Activated CD4-positive, alpha-beta memory T cell treated with anti-CD3 and anti-CD28 coated beads, Interleukin-2, amount 10 ng/mL, durations not matched to agents 7 days and 5 days (primary cell): ENCODE measurements at regions not wholly inside any gene's neighbourhood (a gene's known extent, or its start where the extent isn't known, plus 50 kb on each side); places are given as distances from the start of the nearest gene placed in this dataset.

Experiments
- CTCF ChIA-PET: fragments of 350-600 bp; sonication (Branson Sonifier 250); formaldehyde crosslinking; loops from one replicate; lab custom pipeline; 2021; ENCODE audit warnings: antibody characterized with exemption, inconsistent platforms; lab: Charles Lee
- POLR2A ChIA-PET: fragments of 350-600 bp; sonication (Branson Sonifier 250); formaldehyde crosslinking; loops from one replicate; lab custom pipeline; 2021; ENCODE audit warnings: antibody characterized with exemption; lab: Charles Lee
- DNase-seq: peaks from one replicate; pipeline ENCODE4 v3.0.0-alpha.2; 2020
- H3K27ac Mint-ChIP-seq: one replicate; pipeline ENCODE4 v1.8.0; 2021; ENCODE audit warnings: mild to moderate bottlenecking, mixed read lengths
- H3K27me3 Mint-ChIP-seq: one replicate; pipeline ENCODE4 v1.8.0; 2021; ENCODE audit warnings: mixed read lengths
- H3K36me3 Mint-ChIP-seq: one replicate; pipeline ENCODE4 v1.8.0; 2021; ENCODE audit warnings: low read depth, mixed read lengths
- H3K4me1 Mint-ChIP-seq: one replicate; pipeline ENCODE4 v1.8.0; 2021; ENCODE audit warnings: mixed read lengths
- H3K4me3 Mint-ChIP-seq: one replicate; pipeline ENCODE4 v1.8.0; 2021; ENCODE audit warnings: mild to moderate bottlenecking, mixed read lengths
- H3K9me3 Mint-ChIP-seq: one replicate; pipeline ENCODE4 v1.8.0; 2021; ENCODE audit warnings: mixed read lengths

DNA sequence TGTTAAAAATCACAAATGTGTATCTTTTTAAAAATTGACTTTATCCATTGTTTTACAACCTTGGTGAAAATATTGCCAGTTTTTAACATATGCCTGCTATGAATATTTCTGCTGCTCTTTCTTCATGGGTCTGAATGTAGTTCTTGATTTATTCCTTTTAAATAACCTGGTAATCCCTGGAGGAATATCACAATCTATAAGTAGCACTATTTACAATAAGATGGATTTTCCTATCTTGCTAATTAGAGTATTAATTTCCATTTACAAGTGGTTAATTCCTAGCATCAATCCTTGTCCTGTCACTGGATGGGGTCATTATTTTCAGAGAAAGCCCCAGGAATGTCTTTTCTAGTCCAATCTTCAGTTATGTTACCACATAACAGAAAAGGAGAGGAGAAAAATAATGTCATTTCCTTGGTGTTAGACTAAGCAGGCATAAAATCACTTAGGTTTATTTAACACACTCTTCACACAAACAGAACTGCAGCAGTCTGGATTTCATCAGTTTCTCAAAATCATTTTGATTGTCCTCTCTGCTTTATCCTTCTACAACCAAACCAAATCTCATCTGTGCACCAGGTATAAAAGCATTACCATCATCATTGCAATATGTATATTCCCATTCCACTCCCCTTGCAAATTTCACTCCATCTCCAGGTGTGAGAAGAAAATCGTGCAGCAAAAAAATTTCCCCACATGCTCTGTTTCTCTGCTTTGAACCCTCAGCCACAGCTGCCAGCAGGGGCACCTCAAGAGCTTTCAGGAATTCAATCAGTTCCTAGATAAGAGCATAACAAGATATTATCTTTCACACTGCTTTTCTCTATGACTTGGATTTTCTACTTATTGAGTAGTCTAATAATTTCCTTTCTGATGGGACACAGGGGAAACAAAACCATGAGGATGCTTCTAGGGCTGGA lies 204.1 kb downstream of the SEC61B start:
- Mint-ChIP-seq H3K36me3 (no peaks in the 10 kb centered on the region), H3K4me1 (peaks cover 3% of the 10 kb centered on the region), H3K4me3 (no peak overlapping the region), H3K9me3 (peaks cover 2% of the 10 kb centered on the region), H3K27me3 (peaks cover 20% of the 10 kb centered on the region), H3K27ac (no peak overlapping the region)
- ChIA-PET CTCF (no interaction called here), POLR2A (no interaction called here)
- no peak for DNase-seq

DNA sequence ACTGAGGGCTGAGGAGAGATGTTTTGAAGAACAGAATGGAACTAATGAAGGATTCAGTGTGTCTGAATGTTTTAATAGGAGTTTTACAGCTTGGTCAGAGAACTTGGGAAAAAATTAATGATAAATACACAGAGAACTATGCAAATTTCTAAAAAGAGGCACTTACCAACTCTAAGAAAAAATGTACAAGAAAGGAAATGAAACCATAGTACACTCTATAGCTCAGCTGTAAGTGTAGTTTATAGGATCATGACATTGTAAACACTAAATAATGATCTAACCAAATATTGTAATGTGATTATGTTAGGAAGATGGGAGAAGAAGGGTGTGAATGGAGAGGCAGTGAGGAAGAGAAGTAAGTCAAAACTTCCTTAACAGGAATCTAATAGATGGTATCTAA lies 205.2 kb downstream of the SEC61B start:
- no peak for DNase-seq
- peaks cover 20% of the 10 kb centered on the region for H3K27me3 Mint-ChIP-seq
- no peak overlapping the region for H3K4me3 Mint-ChIP-seq
- CTCF ChIA-PET, result no interaction called here
- H3K9me3 Mint-ChIP-seq, result peaks cover 2% of the 10 kb centered on the region
- peaks cover 3% of the 10 kb centered on the region for H3K4me1 Mint-ChIP-seq
- H3K36me3 Mint-ChIP-seq, result no peaks in the 10 kb centered on the region
- POLR2A ChIA-PET, result no interaction called here
- H3K27ac Mint-ChIP-seq, result no peak overlapping the region

DNA sequence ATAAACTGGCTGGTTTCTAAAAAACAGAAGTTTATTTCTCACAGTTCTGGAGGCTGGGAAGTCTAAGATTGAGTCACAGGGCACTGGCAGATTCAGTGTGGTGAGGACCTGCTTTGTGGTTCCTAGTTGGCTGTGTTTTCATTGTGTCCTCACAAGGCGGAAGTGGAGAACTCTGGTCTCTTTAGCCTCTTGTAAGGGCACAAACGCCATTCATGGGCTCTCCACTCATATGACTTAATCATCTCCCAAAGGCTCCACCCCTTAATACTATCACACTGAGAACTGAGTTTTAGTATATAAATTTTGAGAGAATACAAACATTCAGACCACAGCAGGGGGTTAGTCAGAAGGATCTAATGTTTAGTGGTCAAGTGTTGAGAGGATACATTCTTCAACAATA lies 208.2 kb downstream of the SEC61B start:
- POLR2A ChIA-PET, result no interaction called here
- H3K4me1 Mint-ChIP-seq, result peaks cover 20% of the 10 kb centered on the region
- no peaks in the 10 kb centered on the region for H3K36me3 Mint-ChIP-seq
- H3K27ac Mint-ChIP-seq, result no peak overlapping the region
- CTCF ChIA-PET, result no interaction called here
- DNase-seq, result no peak
- no peak overlapping the region for H3K4me3 Mint-ChIP-seq
- peaks cover 2% of the 10 kb centered on the region for H3K9me3 Mint-ChIP-seq
- H3K27me3 Mint-ChIP-seq, result peaks cover 15% of the 10 kb centered on the region

DNA sequence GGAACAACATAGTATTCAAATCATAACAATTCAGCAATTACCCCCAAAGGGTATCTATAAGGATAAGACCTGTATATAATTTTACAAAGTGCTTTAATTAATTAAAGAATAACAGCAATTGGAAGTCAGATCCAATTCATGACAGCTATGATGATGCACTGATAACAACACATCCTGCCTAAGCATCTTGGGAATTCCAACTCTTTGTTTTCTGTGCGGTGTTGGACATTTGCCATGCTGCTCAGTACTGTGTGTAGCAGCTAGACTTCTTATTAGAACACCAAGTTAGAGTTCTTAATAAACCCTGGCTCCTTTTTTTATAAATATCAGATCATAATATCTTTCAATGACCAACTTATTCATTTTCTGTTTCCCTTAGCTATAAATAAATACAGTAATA lies 209.0 kb downstream of the SEC61B start:
- no peak for DNase-seq
- Mint-ChIP-seq H3K4me1 (peaks cover 20% of the 10 kb centered on the region), H3K27ac (no peak overlapping the region), H3K9me3 (peaks cover 2% of the 10 kb centered on the region), H3K36me3 (no peaks in the 10 kb centered on the region), H3K4me3 (no peak overlapping the region), H3K27me3 (peaks cover 14% of the 10 kb centered on the region)
- POLR2A ChIA-PET, result no interaction called here
- CTCF ChIA-PET, result no interaction called here

DNA sequence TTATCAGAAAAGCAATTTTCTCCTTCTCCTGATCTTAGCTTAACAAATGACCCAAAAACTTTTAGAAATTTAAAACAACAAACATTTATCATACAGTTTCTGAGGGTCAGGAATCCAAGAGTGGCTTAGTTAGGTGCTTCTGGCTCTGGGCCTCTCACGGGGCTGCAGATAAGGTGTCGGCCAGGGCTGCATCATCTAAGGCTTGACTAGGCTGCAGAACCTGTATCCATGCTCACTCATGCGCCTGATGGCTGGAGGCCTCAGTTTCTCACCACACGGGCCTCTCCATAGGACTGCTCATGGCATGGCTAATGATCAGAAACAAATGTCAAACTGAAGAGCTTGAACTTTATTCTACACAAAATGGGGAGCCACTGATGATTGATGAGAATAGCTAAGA lies 210.0 kb downstream of the SEC61B start:
- H3K4me1 Mint-ChIP-seq, result peaks cover 20% of the 10 kb centered on the region
- H3K4me3 Mint-ChIP-seq, result no peak overlapping the region
- peaks cover 2% of the 10 kb centered on the region for H3K9me3 Mint-ChIP-seq
- no peaks in the 10 kb centered on the region for H3K36me3 Mint-ChIP-seq
- DNase-seq, result no peak
- ChIA-PET POLR2A (no interaction called here), CTCF (no interaction called here)
- peaks cover 6% of the 10 kb centered on the region for H3K27me3 Mint-ChIP-seq
- H3K27ac Mint-ChIP-seq, result no peak overlapping the region

DNA sequence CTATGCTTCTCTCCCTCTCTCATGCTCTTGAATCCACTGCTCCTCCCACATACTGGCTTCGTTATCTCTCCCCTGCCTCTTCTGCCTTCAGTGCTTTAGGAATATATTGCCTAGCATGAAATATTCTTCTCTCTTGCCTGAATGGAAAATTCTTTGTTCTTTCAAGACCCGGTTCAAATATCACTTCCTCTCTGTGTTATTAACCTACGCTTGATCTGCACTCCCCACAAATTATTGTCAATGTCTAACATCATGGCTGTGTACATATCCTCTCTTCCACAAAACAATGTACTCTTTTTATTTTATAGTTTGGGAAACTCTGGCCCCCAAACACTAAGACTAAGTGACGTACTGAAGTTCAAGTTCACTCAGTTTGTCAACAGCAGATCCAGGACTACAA lies 211.0 kb downstream of the SEC61B start:
- Mint-ChIP-seq H3K4me1 (peaks cover 20% of the 10 kb centered on the region), H3K27me3 (peaks cover 2% of the 10 kb centered on the region), H3K9me3 (peaks cover 2% of the 10 kb centered on the region), H3K36me3 (no peaks in the 10 kb centered on the region), H3K4me3 (no peak overlapping the region), H3K27ac (peak overlapping the region; percentile 68)
- ChIA-PET POLR2A (interaction anchor here (1.7 kb wide), 1 partner anchor 211 kb away, joined by 5 read pairs; the partner anchor contains the start of genes ALG2 and SEC61B), CTCF (no interaction called here)
- DNase-seq, result no peak

DNA sequence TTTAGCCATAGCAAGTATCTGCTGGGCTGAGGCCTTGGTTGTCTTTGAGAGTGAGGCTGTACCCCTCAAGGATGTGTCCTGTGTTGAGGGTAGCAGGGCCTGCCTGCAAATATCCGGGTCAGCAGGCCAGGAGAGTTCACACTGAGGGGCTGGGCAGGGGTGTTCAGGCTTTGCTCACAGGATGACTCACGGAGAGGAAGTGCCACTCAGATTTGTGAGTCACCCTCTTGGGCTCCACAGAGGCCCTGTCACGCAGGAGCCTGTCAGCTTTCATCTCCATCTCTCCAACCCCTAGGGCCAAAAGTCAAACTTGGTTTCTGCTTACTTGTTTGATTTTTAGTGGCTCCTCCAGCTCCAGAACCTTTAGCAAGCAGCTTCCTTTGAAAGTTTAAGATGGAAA lies 211.5 kb downstream of the SEC61B start:
- Mint-ChIP-seq H3K9me3 (peaks cover under 1% of the 10 kb centered on the region), H3K36me3 (no peaks in the 10 kb centered on the region), H3K4me3 (no peak overlapping the region), H3K27ac (peak overlapping the region; percentile 68), H3K27me3 (peaks cover 2% of the 10 kb centered on the region), H3K4me1 (peaks cover 20% of the 10 kb centered on the region)
- DNase-seq, result peak; percentile 78
- POLR2A ChIA-PET, result interaction anchor here (1.7 kb wide), 1 partner anchor 211 kb away, joined by 5 read pairs; the partner anchor contains the start of genes ALG2 and SEC61B
- CTCF ChIA-PET, result no interaction called here

DNA sequence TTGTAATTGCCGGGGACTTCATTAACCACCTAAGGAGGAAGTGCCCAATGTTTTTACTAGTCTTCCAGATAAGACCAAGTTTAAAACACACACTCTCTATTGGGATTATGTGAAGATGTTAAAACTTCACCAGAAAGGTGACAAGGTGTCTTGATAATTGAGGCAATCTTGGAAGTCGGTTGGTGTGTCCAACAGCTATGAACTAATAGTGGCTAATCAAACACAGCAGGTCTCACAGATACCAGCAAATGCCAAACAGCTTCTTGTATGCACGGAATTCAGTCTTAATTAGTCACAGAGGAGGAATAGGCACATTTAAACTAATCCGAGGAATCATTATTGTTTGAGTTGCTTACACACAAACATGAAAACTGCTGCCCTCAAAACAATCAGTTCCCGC lies 214.5 kb downstream of the SEC61B start:
- H3K9me3 Mint-ChIP-seq, result no peaks in the 10 kb centered on the region
- peaks cover 2% of the 10 kb centered on the region for H3K27me3 Mint-ChIP-seq
- POLR2A ChIA-PET, result no interaction called here
- H3K36me3 Mint-ChIP-seq, result no peaks in the 10 kb centered on the region
- no peak for DNase-seq
- CTCF ChIA-PET, result interaction anchor here (0.6 kb wide), 1 partner anchor 949 kb away, joined by 3 read pairs; no protein-coding TSS in a partner anchor
- H3K4me3 Mint-ChIP-seq, result no peak overlapping the region
- H3K4me1 Mint-ChIP-seq, result peaks cover 18% of the 10 kb centered on the region
- no peak overlapping the region for H3K27ac Mint-ChIP-seq

DNA sequence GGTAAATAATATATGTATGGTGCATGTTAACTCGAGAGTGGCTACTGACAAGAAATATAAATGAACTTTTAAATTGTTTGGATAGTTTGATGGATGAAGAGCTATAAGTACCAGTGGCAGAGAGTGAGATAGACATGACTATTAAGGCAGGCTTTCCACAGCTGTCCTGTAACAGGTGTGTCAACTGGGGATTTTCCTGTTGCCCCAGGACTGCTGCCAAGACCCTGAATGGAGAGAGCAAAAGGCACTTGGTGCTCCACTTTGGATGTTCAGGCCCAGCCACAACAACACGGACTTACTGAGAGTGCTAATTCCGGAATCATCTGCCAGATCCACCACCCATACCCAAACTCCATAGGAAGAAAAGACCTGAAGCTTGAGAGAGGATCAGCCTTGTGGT lies 215.1 kb downstream of the SEC61B start:
- Mint-ChIP-seq H3K36me3 (no peaks in the 10 kb centered on the region), H3K4me1 (peaks cover 18% of the 10 kb centered on the region), H3K4me3 (no peak overlapping the region), H3K27ac (no peak overlapping the region), H3K27me3 (peaks cover 3% of the 10 kb centered on the region), H3K9me3 (no peaks in the 10 kb centered on the region)
- CTCF ChIA-PET, result no interaction called here
- POLR2A ChIA-PET, result no interaction called here
- no peak for DNase-seq

DNA sequence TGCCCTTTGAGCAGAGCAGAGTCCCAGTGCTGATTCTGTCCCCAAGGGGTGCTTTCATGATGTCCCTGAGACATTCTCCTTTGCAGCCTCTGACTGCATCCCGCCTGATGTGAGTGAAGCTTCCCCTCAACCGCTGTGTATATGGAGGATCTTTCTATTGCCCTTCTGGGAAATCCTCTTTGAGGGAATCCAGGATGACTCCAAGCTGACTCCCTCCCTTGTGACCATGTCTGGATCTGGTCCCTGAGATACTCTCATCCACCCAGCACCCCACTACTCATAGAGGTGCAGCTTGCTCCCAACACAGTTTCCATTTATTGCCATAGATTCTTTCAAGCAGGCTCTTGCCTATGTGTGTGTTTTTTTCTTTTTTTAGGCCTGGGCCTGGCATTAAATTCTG lies 216.5 kb downstream of the SEC61B start:
- H3K4me3 Mint-ChIP-seq, result no peak overlapping the region
- H3K9me3 Mint-ChIP-seq, result no peaks in the 10 kb centered on the region
- DNase-seq, result no peak
- H3K4me1 Mint-ChIP-seq, result peaks cover 10% of the 10 kb centered on the region
- no peak overlapping the region for H3K27ac Mint-ChIP-seq
- H3K27me3 Mint-ChIP-seq, result peaks cover 11% of the 10 kb centered on the region
- H3K36me3 Mint-ChIP-seq, result no peaks in the 10 kb centered on the region
- ChIA-PET CTCF (no interaction called here), POLR2A (no interaction called here)

DNA sequence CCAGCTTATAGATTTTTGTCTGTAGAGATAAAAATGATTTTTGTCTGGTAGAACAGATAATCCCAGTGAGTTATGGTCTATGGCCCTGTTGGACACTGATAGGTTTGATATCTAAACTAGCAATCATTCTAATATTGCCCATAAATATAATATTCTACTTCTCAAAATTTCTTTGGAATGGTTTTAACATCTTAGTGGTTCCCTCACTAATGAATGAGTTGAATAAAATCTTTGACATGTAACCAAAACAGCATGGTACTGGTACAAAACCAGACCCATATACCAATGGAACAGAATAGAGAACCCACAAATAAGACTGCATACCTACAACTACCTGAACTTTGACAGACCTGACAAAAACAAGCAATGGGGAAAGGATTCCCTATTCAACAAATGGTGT lies 219.7 kb downstream of the SEC61B start:
- Mint-ChIP-seq H3K27ac (no peak overlapping the region), H3K36me3 (no peaks in the 10 kb centered on the region), H3K9me3 (no peaks in the 10 kb centered on the region), H3K27me3 (peaks cover 28% of the 10 kb centered on the region), H3K4me1 (no peaks in the 10 kb centered on the region), H3K4me3 (no peak overlapping the region)
- no peak for DNase-seq
- ChIA-PET CTCF (no interaction called here), POLR2A (no interaction called here)

DNA sequence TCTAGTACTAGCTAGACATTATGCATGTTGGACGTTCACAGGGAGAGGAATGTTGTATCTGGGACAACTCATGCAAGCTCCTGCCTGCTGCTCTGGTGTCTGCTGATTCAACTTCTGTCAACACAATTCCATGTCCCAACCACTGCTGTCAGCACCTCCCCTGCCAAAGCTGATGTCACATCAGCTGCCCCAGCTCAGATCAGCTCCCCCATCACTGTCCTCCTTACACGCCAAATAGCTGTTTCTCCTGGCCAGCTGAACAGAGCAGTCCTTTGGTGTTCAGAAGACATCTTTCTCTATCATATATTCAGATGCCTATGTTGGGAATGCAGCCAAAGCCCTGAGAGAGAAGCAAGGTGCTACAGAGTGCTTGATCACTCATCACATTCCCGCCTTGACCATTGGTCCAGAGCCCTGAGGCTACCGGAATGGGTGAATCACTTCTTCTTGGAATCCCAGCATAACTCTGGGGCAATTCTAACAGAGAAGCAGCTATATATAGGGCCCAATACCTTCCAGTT lies 223.3 kb downstream of the SEC61B start:
- Mint-ChIP-seq H3K9me3 (no peaks in the 10 kb centered on the region), H3K4me3 (no peak overlapping the region), H3K36me3 (no peaks in the 10 kb centered on the region), H3K27ac (no peak overlapping the region), H3K4me1 (no peaks in the 10 kb centered on the region), H3K27me3 (peaks cover 46% of the 10 kb centered on the region)
- no peak for DNase-seq
- ChIA-PET CTCF (no interaction called here), POLR2A (no interaction called here)

DNA sequence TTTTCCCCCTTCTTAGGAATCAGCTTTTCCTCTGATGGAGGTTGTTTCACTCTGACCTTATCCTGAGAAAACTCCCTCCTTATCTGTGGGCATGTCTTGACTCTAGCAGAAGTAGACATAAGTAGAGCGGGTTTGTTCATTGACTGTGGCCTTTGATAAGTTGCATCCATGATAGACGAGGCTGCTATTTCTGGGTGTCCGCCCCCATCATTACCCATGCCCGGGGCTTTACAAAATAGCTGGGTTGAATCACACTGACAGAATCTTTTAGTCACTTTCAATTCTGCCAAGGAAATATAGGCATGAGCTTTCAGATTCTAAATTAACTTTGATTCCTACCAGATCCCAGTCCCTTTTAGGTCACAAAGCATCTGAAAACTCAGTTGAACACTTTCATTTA lies 223.8 kb downstream of the SEC61B start:
- no peak overlapping the region for H3K27ac Mint-ChIP-seq
- H3K4me3 Mint-ChIP-seq, result no peak overlapping the region
- no peaks in the 10 kb centered on the region for H3K36me3 Mint-ChIP-seq
- DNase-seq, result no peak
- H3K4me1 Mint-ChIP-seq, result no peaks in the 10 kb centered on the region
- H3K9me3 Mint-ChIP-seq, result no peaks in the 10 kb centered on the region
- peaks cover 46% of the 10 kb centered on the region for H3K27me3 Mint-ChIP-seq
- ChIA-PET POLR2A (no interaction called here), CTCF (no interaction called here)

DNA sequence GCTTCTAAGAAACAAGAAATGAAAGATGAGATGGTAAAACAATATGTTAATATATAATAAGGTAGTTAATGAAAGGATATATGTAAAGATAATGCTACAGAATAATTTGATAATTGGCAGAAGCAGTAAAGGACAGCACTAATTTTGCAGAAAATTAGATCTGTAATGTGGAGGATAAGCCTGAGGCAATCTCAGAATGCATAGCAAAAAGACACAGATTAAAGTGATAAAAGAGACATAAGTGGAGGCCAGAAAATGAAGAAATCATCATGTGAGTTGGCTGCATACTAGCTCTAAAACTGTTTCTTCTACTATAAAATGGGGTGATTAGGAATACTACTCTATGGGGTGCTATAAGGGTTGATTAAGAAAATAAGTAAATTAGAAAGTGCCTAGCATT lies 225.9 kb downstream of the SEC61B start:
- Mint-ChIP-seq H3K4me1 (no peaks in the 10 kb centered on the region), H3K27ac (no peak overlapping the region), H3K9me3 (no peaks in the 10 kb centered on the region), H3K4me3 (no peak overlapping the region), H3K27me3 (peaks cover 45% of the 10 kb centered on the region), H3K36me3 (no peaks in the 10 kb centered on the region)
- DNase-seq, result no peak
- ChIA-PET POLR2A (no interaction called here), CTCF (no interaction called here)
